Activated CD4-positive, alpha-beta T cell treated with anti-CD3 and anti-CD28 coated beads, Interleukin-2, amount 10 ng/mL, durations not matched to agents 24 days and 14 days (primary cell): ENCODE measurements at regions not wholly inside any gene's neighbourhood (a gene's known extent, or its start where the extent isn't known, plus 50 kb on each side); places are given as distances from the start of the nearest gene placed in this dataset.
A peak's percentile ranks its signal among the peaks of the same experiment; 100 is the strongest.

Experiments used
- DNase-seq: peaks from one replicate; pipeline ENCODE4 v3.0.0; 2022
- H3K27ac Mint-ChIP-seq: one replicate; pipeline ENCODE4 v1.8.0; 2022; ENCODE audit warnings: mild to moderate bottlenecking, mixed read lengths
- H3K27me3 Mint-ChIP-seq: one replicate; pipeline ENCODE4 v1.8.0; 2022; ENCODE audit warnings: mixed read lengths
- H3K36me3 Mint-ChIP-seq: one replicate; pipeline ENCODE4 v1.8.0; 2022; ENCODE audit warnings: low read depth, mild to moderate bottlenecking, mixed read lengths
- H3K4me1 Mint-ChIP-seq: one replicate; pipeline ENCODE4 v1.8.0; 2021; ENCODE audit warnings: mixed read lengths
- H3K4me3 Mint-ChIP-seq: one replicate; pipeline ENCODE4 v1.8.0; 2022; ENCODE audit warnings: mild to moderate bottlenecking, moderate library complexity, mixed read lengths
- H3K9me3 Mint-ChIP-seq: one replicate; pipeline ENCODE4 v1.8.0; 2021; ENCODE audit warnings: mixed read lengths
- intact Hi-C: fragments of 100-400 bp; cut with micrococcal nuclease; formaldehyde crosslinking; loops from one replicate; pipeline ENCODE4 v1.15.1; 2023

GRCh38 chr2:239879423-239880084 is 145.6 kb downstream of the NDUFA10 start:
- Mint-ChIP-seq H3K4me3 (no peak overlapping the region), H3K36me3 (peaks cover under 1% of the 10 kb centered on the region), H3K27me3 (peaks cover 12% of the 10 kb centered on the region), H3K4me1 (peaks cover 2% of the 10 kb centered on the region), H3K9me3 (peaks cover 1% of the 10 kb centered on the region), H3K27ac (no peak overlapping the region)
- intact Hi-C loops, result no loop called here
- no peak for DNase-seq

GRCh38 chr2:239878686-239879085 is 146.5 kb downstream of the NDUFA10 start:
- Mint-ChIP-seq H3K9me3 (no peaks in the 10 kb centered on the region), H3K4me1 (peaks cover 2% of the 10 kb centered on the region), H3K27ac (no peak overlapping the region), H3K27me3 (peaks cover 12% of the 10 kb centered on the region), H3K36me3 (no peaks in the 10 kb centered on the region), H3K4me3 (no peak overlapping the region)
- intact Hi-C loops, result no loop called here
- no peak for DNase-seq

GRCh38 chr2:239876948-239877289 is 148.2 kb downstream of the NDUFA10 start:
- no peak overlapping the region for H3K4me3 Mint-ChIP-seq
- H3K27ac Mint-ChIP-seq, result no peak overlapping the region
- H3K9me3 Mint-ChIP-seq, result no peaks in the 10 kb centered on the region
- DNase-seq, result no peak
- no peaks in the 10 kb centered on the region for H3K4me1 Mint-ChIP-seq
- intact Hi-C loops, result no loop called here
- H3K36me3 Mint-ChIP-seq, result no peaks in the 10 kb centered on the region
- peaks cover 11% of the 10 kb centered on the region for H3K27me3 Mint-ChIP-seq

GRCh38 chr2:239876271-239876947 is 148.7 kb downstream of the NDUFA10 start:
- Mint-ChIP-seq H3K27ac (no peak overlapping the region), H3K4me3 (no peak overlapping the region), H3K27me3 (peaks cover 6% of the 10 kb centered on the region), H3K4me1 (no peaks in the 10 kb centered on the region), H3K36me3 (no peaks in the 10 kb centered on the region), H3K9me3 (no peaks in the 10 kb centered on the region)
- DNase-seq, result no peak
- intact Hi-C loops, result no loop called here

- intact Hi-C loops, result no loop called here
- DNase-seq, result no peak
Observed at GRCh38 chr2:239874636-239875356, 150.3 kb downstream of the NDUFA10 start.

GRCh38 chr2:239873656-239874635 is 151.2 kb downstream of the NDUFA10 start:
- H3K4me3 Mint-ChIP-seq, result no peak overlapping the region
- H3K4me1 Mint-ChIP-seq, result no peaks in the 10 kb centered on the region
- no peak for DNase-seq
- H3K9me3 Mint-ChIP-seq, result no peaks in the 10 kb centered on the region
- intact Hi-C loops, result no loop called here
- H3K36me3 Mint-ChIP-seq, result no peaks in the 10 kb centered on the region
- H3K27ac Mint-ChIP-seq, result peak overlapping the region; percentile 20
- H3K27me3 Mint-ChIP-seq, result peaks cover 5% of the 10 kb centered on the region

More at GRCh38 chr2:239874636-239875356, 150.3 kb downstream of the NDUFA10 start:
- no peaks in the 10 kb centered on the region for H3K9me3 Mint-ChIP-seq
- H3K27me3 Mint-ChIP-seq, result peaks cover 5% of the 10 kb centered on the region
- no peaks in the 10 kb centered on the region for H3K4me1 Mint-ChIP-seq
- no peak overlapping the region for H3K27ac Mint-ChIP-seq
- H3K36me3 Mint-ChIP-seq, result no peaks in the 10 kb centered on the region
- no peak overlapping the region for H3K4me3 Mint-ChIP-seq

GRCh38 chr2:239871481-239872435 is 153.4 kb downstream of the NDUFA10 start:
- no peak for DNase-seq
- H3K9me3 Mint-ChIP-seq, result no peaks in the 10 kb centered on the region
- H3K27ac Mint-ChIP-seq, result no peak overlapping the region

GRCh38 chr2:239870863-239871262 is 154.3 kb downstream of the NDUFA10 start:
- no peak overlapping the region for H3K4me3 Mint-ChIP-seq
- H3K27ac Mint-ChIP-seq, result no peak overlapping the region
- no peak for DNase-seq
- intact Hi-C loops, result no loop called here
- H3K4me1 Mint-ChIP-seq, result no peaks in the 10 kb centered on the region
- H3K27me3 Mint-ChIP-seq, result no peaks in the 10 kb centered on the region
- H3K36me3 Mint-ChIP-seq, result no peaks in the 10 kb centered on the region
- H3K9me3 Mint-ChIP-seq, result no peaks in the 10 kb centered on the region

More at GRCh38 chr2:239871481-239872435, 153.4 kb downstream of the NDUFA10 start:
- Mint-ChIP-seq H3K36me3 (no peaks in the 10 kb centered on the region), H3K4me3 (no peak overlapping the region), H3K27me3 (peaks cover 4% of the 10 kb centered on the region), H3K4me1 (no peaks in the 10 kb centered on the region)
- intact Hi-C loops, result no loop called here

- Mint-ChIP-seq H3K9me3 (no peaks in the 10 kb centered on the region), H3K4me1 (no peaks in the 10 kb centered on the region), H3K36me3 (no peaks in the 10 kb centered on the region), H3K27ac (no peak overlapping the region), H3K27me3 (no peaks in the 10 kb centered on the region), H3K4me3 (no peak overlapping the region)
- intact Hi-C loops, result no loop called here
- no peak for DNase-seq
Observed at GRCh38 chr2:239870276-239870675, 154.9 kb downstream of the NDUFA10 start.

- no peaks in the 10 kb centered on the region for H3K36me3 Mint-ChIP-seq
- no peak overlapping the region for H3K4me3 Mint-ChIP-seq
- H3K9me3 Mint-ChIP-seq, result no peaks in the 10 kb centered on the region
- intact Hi-C loops, result no loop called here
- no peak for DNase-seq
- H3K27me3 Mint-ChIP-seq, result no peaks in the 10 kb centered on the region
- no peaks in the 10 kb centered on the region for H3K4me1 Mint-ChIP-seq
- no peak overlapping the region for H3K27ac Mint-ChIP-seq
Observed at GRCh38 chr2:239869272-239870155, 155.6 kb downstream of the NDUFA10 start.

GRCh38 chr2:239868556-239869181 is 156.5 kb downstream of the NDUFA10 start:
- Mint-ChIP-seq H3K9me3 (no peaks in the 10 kb centered on the region), H3K4me1 (no peaks in the 10 kb centered on the region), H3K27me3 (no peaks in the 10 kb centered on the region), H3K36me3 (no peaks in the 10 kb centered on the region), H3K27ac (no peak overlapping the region), H3K4me3 (no peak overlapping the region)
- no peak for DNase-seq
- intact Hi-C loops, result no loop called here

GRCh38 chr2:239866778-239867177 is 158.4 kb downstream of the NDUFA10 start:
- no peak overlapping the region for H3K27ac Mint-ChIP-seq
- no peaks in the 10 kb centered on the region for H3K36me3 Mint-ChIP-seq
- H3K9me3 Mint-ChIP-seq, result no peaks in the 10 kb centered on the region
- H3K27me3 Mint-ChIP-seq, result peaks cover 4% of the 10 kb centered on the region
- H3K4me1 Mint-ChIP-seq, result no peaks in the 10 kb centered on the region
- DNase-seq, result no peak
- H3K4me3 Mint-ChIP-seq, result no peak overlapping the region
- intact Hi-C loops, result no loop called here
